ENCODE measurements at regions not wholly inside any gene's neighbourhood (a gene's known extent, or its start where the extent isn't known, plus 50 kb on each side); places are given as distances from the start of the nearest gene placed in this dataset.

- TF ChIP-seq EZH2 (IDR thresholded peaks at IDR 0.05) (no peak), CTCF (IDR thresholded peaks at IDR 0.05) (no peak)
Observed at GRCh38 chr9:78663369-78663768, 366.4 kb downstream of the PSAT1 start.
